ENCODE measurements at regions not wholly inside any gene's neighbourhood (a gene's known extent, or its start where the extent isn't known, plus 50 kb on each side); places are given as distances from the start of the nearest gene placed in this dataset.

GRCh38 chr4:180261346-180261745 lies 1981.9 kb upstream of the TENM3 start:
- Mint-ChIP-seq H3K9me3 (peaks cover 2 to 6% of the 10 kb centered on the region in 2 donors), H3K36me3 (ENCODE audit: insufficient read depth) (no peaks in the 10 kb centered on the region), H3K4me1 (ENCODE audit: low read depth in 2 of 2) (no peaks in the 10 kb centered on the region), H3K27me3 (no peaks in the 10 kb centered on the region), H3K4me3 (no peak overlapping the region), H3K27ac (no peak overlapping the region)
- ATAC-seq (replicated peaks) (no peak), DNase-seq (no peak)

GRCh38 chr4:180280076-180280475 lies 1963.1 kb upstream of the TENM3 start:
- Mint-ChIP-seq H3K27me3 (no peaks in the 10 kb centered on the region), H3K4me1 (ENCODE audit: low read depth in 2 of 2) (no peaks in the 10 kb centered on the region), H3K9me3 (peaks cover 4 to 15% of the 10 kb centered on the region in 2 donors), H3K36me3 (ENCODE audit: insufficient read depth) (no peaks in the 10 kb centered on the region), H3K27ac (no peak overlapping the region), H3K4me3 (no peak overlapping the region)
- no peak for DNase-seq
- no peak for ATAC-seq (replicated peaks)

- no peak for ATAC-seq (replicated peaks)
- no peak overlapping the region for H3K4me3 Mint-ChIP-seq
Observed at GRCh38 chr4:180280726-180281297, 1962.4 kb upstream of the TENM3 start.

GRCh38 chr4:180281724-180282123 lies 1961.5 kb upstream of the TENM3 start:
- no peak for DNase-seq
- H3K9me3 Mint-ChIP-seq = peaks cover 0 to 27% of the 10 kb centered on the region in 2 donors
- H3K27ac Mint-ChIP-seq = no peak overlapping the region
- ATAC-seq (replicated peaks) = no peak
- H3K4me3 Mint-ChIP-seq = no peak overlapping the region
- no peaks in the 10 kb centered on the region for H3K27me3 Mint-ChIP-seq
- H3K36me3 Mint-ChIP-seq (ENCODE audit: insufficient read depth) = no peaks in the 10 kb centered on the region
- H3K4me1 Mint-ChIP-seq (ENCODE audit: low read depth in 2 of 2) = no peaks in the 10 kb centered on the region

More at GRCh38 chr4:180280726-180281297, 1962.4 kb upstream of the TENM3 start:
- H3K27ac Mint-ChIP-seq = no peak overlapping the region
- H3K4me1 Mint-ChIP-seq (ENCODE audit: low read depth in 2 of 2) = no peaks in the 10 kb centered on the region
- peaks cover 4 to 18% of the 10 kb centered on the region in 2 donors for H3K9me3 Mint-ChIP-seq
- no peaks in the 10 kb centered on the region for H3K27me3 Mint-ChIP-seq
- H3K36me3 Mint-ChIP-seq (ENCODE audit: insufficient read depth) = no peaks in the 10 kb centered on the region
- DNase-seq = no peak

- peaks cover 3% of the 10 kb centered on the region for H3K36me3 Mint-ChIP-seq (ENCODE audit: insufficient read depth)
- DNase-seq = no peak
- peaks cover 6 to 32% of the 10 kb centered on the region in 2 donors for H3K9me3 Mint-ChIP-seq
- no peaks in the 10 kb centered on the region for H3K4me1 Mint-ChIP-seq (ENCODE audit: low read depth in 2 of 2)
- H3K4me3 Mint-ChIP-seq = no peak overlapping the region
- no peak overlapping the region for H3K27ac Mint-ChIP-seq
- no peaks in the 10 kb centered on the region for H3K27me3 Mint-ChIP-seq
- ATAC-seq (replicated peaks) = no peak
Observed at GRCh38 chr4:180284267-180284666, 1958.9 kb upstream of the TENM3 start.

GRCh38 chr4:180285796-180286195 lies 1957.4 kb upstream of the TENM3 start:
- ATAC-seq (replicated peaks) = no peak
- DNase-seq = no peak
- Mint-ChIP-seq H3K27ac (no peak overlapping the region), H3K36me3 (ENCODE audit: insufficient read depth) (peaks cover 3% of the 10 kb centered on the region), H3K27me3 (no peaks in the 10 kb centered on the region), H3K4me3 (no peak overlapping the region), H3K9me3 (peaks cover 10 to 32% of the 10 kb centered on the region in 2 donors), H3K4me1 (ENCODE audit: low read depth in 2 of 2) (no peaks in the 10 kb centered on the region)

GRCh38 chr4:180292339-180292738 lies 1950.9 kb upstream of the TENM3 start:
- H3K4me3 Mint-ChIP-seq = no peak overlapping the region
- H3K9me3 Mint-ChIP-seq = peaks cover 12 to 13% of the 10 kb centered on the region in 2 donors
- H3K27ac Mint-ChIP-seq = no peak overlapping the region
- ATAC-seq (replicated peaks) = no peak
- no peaks in the 10 kb centered on the region for H3K4me1 Mint-ChIP-seq (ENCODE audit: low read depth in 2 of 2)
- H3K27me3 Mint-ChIP-seq = no peaks in the 10 kb centered on the region
- DNase-seq = no peak
- peaks cover 3% of the 10 kb centered on the region for H3K36me3 Mint-ChIP-seq (ENCODE audit: insufficient read depth)

GRCh38 chr4:180296036-180296599 lies 1947.1 kb upstream of the TENM3 start:
- Mint-ChIP-seq H3K4me1 (ENCODE audit: low read depth in 2 of 2) (no peaks in the 10 kb centered on the region), H3K4me3 (no peak overlapping the region), H3K27me3 (no peaks in the 10 kb centered on the region), H3K36me3 (ENCODE audit: insufficient read depth) (no peaks in the 10 kb centered on the region), H3K27ac (no peak overlapping the region), H3K9me3 (peaks cover 13 to 23% of the 10 kb centered on the region in 2 donors)
- ATAC-seq (replicated peaks) = no peak
- no peak for DNase-seq

GRCh38 chr4:180304321-180304720 lies 1938.9 kb upstream of the TENM3 start:
- ATAC-seq (replicated peaks) = no peak
- peaks cover 0 to 8% of the 10 kb centered on the region in 2 donors for H3K9me3 Mint-ChIP-seq
- DNase-seq = no peak
- H3K27ac Mint-ChIP-seq = no peak overlapping the region
- no peaks in the 10 kb centered on the region for H3K27me3 Mint-ChIP-seq
- no peaks in the 10 kb centered on the region for H3K4me1 Mint-ChIP-seq (ENCODE audit: low read depth in 2 of 2)
- no peak overlapping the region for H3K4me3 Mint-ChIP-seq
- H3K36me3 Mint-ChIP-seq (ENCODE audit: insufficient read depth) = no peaks in the 10 kb centered on the region

GRCh38 chr4:180310616-180311015 lies 1932.6 kb upstream of the TENM3 start:
- Mint-ChIP-seq H3K4me1 (ENCODE audit: low read depth in 2 of 2) (no peaks in the 10 kb centered on the region), H3K4me3 (no peak overlapping the region), H3K36me3 (ENCODE audit: insufficient read depth) (no peaks in the 10 kb centered on the region), H3K9me3 (peaks cover 10 to 16% of the 10 kb centered on the region in 2 donors), H3K27ac (no peak overlapping the region), H3K27me3 (no peaks in the 10 kb centered on the region)
- no peak for ATAC-seq (replicated peaks)
- no peak for DNase-seq

GRCh38 chr4:180314972-180315371 lies 1928.2 kb upstream of the TENM3 start:
- Mint-ChIP-seq H3K4me3 (no peak overlapping the region), H3K4me1 (ENCODE audit: low read depth in 2 of 2) (no peaks in the 10 kb centered on the region), H3K9me3 (peaks cover 14 to 30% of the 10 kb centered on the region in 2 donors), H3K27ac (no peak overlapping the region), H3K27me3 (no peaks in the 10 kb centered on the region), H3K36me3 (ENCODE audit: insufficient read depth) (no peaks in the 10 kb centered on the region)
- DNase-seq = no peak
- ATAC-seq (replicated peaks) = no peak

- no peaks in the 10 kb centered on the region for H3K27me3 Mint-ChIP-seq
- peaks cover 8 to 12% of the 10 kb centered on the region in 2 donors for H3K9me3 Mint-ChIP-seq
- DNase-seq (no peak), ATAC-seq (replicated peaks) (no peak)
- no peaks in the 10 kb centered on the region for H3K4me1 Mint-ChIP-seq (ENCODE audit: low read depth in 2 of 2)
- H3K27ac Mint-ChIP-seq = no peak overlapping the region
- no peak overlapping the region for H3K4me3 Mint-ChIP-seq
- H3K36me3 Mint-ChIP-seq (ENCODE audit: insufficient read depth) = no peaks in the 10 kb centered on the region
Observed at GRCh38 chr4:180330521-180330920, 1912.7 kb upstream of the TENM3 start.

- no peak overlapping the region for H3K27ac Mint-ChIP-seq
- H3K9me3 Mint-ChIP-seq = peaks cover 18 to 23% of the 10 kb centered on the region in 2 donors
- DNase-seq (no peak), ATAC-seq (replicated peaks) (no peak)
- no peak overlapping the region for H3K4me3 Mint-ChIP-seq
- no peaks in the 10 kb centered on the region for H3K36me3 Mint-ChIP-seq (ENCODE audit: insufficient read depth)
- no peaks in the 10 kb centered on the region for H3K27me3 Mint-ChIP-seq
- no peaks in the 10 kb centered on the region for H3K4me1 Mint-ChIP-seq (ENCODE audit: low read depth in 2 of 2)
Observed at GRCh38 chr4:180333162-180333561, 1910.0 kb upstream of the TENM3 start.

GRCh38 chr4:180335566-180335965 lies 1907.6 kb upstream of the TENM3 start:
- no peak overlapping the region for H3K27ac Mint-ChIP-seq
- DNase-seq = no peak
- H3K4me1 Mint-ChIP-seq (ENCODE audit: low read depth in 2 of 2) = no peaks in the 10 kb centered on the region
- no peak overlapping the region for H3K4me3 Mint-ChIP-seq
- no peaks in the 10 kb centered on the region for H3K27me3 Mint-ChIP-seq
- no peak for ATAC-seq (replicated peaks)
- peaks cover 15 to 23% of the 10 kb centered on the region in 2 donors for H3K9me3 Mint-ChIP-seq
- H3K36me3 Mint-ChIP-seq (ENCODE audit: insufficient read depth) = no peaks in the 10 kb centered on the region

Measured in effector memory CD8-positive, alpha-beta T cell (primary cell).